Endothelial cell of umbilical vein (primary cell): ENCODE measurements at regions not wholly inside any gene's neighbourhood (a gene's known extent, or its start where the extent isn't known, plus 50 kb on each side); places are given as distances from the start of the nearest gene placed in this dataset.
A peak's percentile ranks its signal among the peaks of the same experiment; 100 is the strongest.

Source experiments
- BruUV-seq: library from RNA; stranded (reverse); fragments of 400-500 nt; replicated peaks from 2 replicates; lab custom pipeline; 2021; lab: Mats Ljungman, UMichigan
- CTCF ChIA-PET: fragments of 300-600, 350-600 bp; sonication (Branson Sonifier 250); formaldehyde crosslinking; loops from one replicate; lab custom pipeline; 2021; ENCODE audit warnings: antibody characterized with exemption, inconsistent platforms; lab: Charles Lee
- POLR2A ChIA-PET: fragments of 300-600, 350-600 bp; sonication (Branson Sonifier 250); formaldehyde crosslinking; loops from one replicate; lab custom pipeline; 2021; ENCODE audit warnings: antibody characterized with exemption, inconsistent platforms; lab: Charles Lee
- DNase-seq: peaks from one replicate; pipeline ENCODE4 v3.0.0-alpha.2; 2011; ENCODE audit warnings: low read depth, low spot score
- FAIRE-seq: peaks from 2 replicates; lab custom pipeline; 2011; peaks lifted over from hg19 to GRCh38; lab: Jason Lieb, UNC
- H2AFZ ChIP-seq: 2 replicates; pipeline ENCODE4 v1.6.0; 2012; ENCODE audit warnings: low read depth, low read length, control low read depth, inconsistent platforms
- H3K27ac ChIP-seq: 2 replicates; pipeline ENCODE4 v1.5.1; 2011; ENCODE audit warnings: low read depth, mild to moderate bottlenecking, control low read depth, low read length, moderate library complexity; ENCODE audit not compliant: insufficient read depth
- H3K27me3 ChIP-seq, 2 experiments: 2 replicates each; pipeline versions ENCODE4 v1.6.0 to v1.6.1; 2011; ENCODE audit warnings: low read length in 2 of 2, mixed read lengths in 1 of 2; ENCODE audit not compliant: control insufficient read depth in 2 of 2, insufficient read depth in 2 of 2
- H3K36me3 ChIP-seq, 2 experiments: 2 replicates in 1 of 2; 3 replicates in 1 of 2; pipeline ENCODE4 v1.5.1; 2011; ENCODE audit warnings: low read length in 2 of 2, mild to moderate bottlenecking in 1 of 2, moderate library complexity in 1 of 2; ENCODE audit not compliant: control insufficient read depth in 2 of 2, insufficient read depth in 2 of 2; ENCODE audit errors: extremely low read depth in 1 of 2
- H3K4me1 ChIP-seq: 3 replicates; pipeline ENCODE4 v1.5.1; 2011; ENCODE audit warnings: mild to moderate bottlenecking, low read length; ENCODE audit not compliant: control insufficient read depth, insufficient read depth; ENCODE audit errors: extremely low read depth
- H3K4me2 ChIP-seq: 2 replicates; pipeline ENCODE4 v1.6.1; 2011; ENCODE audit warnings: low read length, control low read depth, mixed read lengths; ENCODE audit not compliant: insufficient read depth
- H3K4me3 ChIP-seq, 3 experiments: fragments of 200-600 bp in 1 of 3; sonication (generic), shearing (Covaris generic) in 1 of 3; replicated peaks in 1 of 3; 2 replicates each; pipeline ENCODE4 v1.5.1; 2011 to 2016; ENCODE audit warnings: control low read depth in 3 of 3, low read length in 3 of 3, mild to moderate bottlenecking in 2 of 3, inconsistent platforms in 1 of 3, low read depth in 1 of 3, moderate library complexity in 1 of 3; ENCODE audit not compliant: insufficient read depth in 1 of 3
- H3K79me2 ChIP-seq: 2 replicates; pipeline ENCODE4 v1.6.0; 2012; ENCODE audit warnings: low read length, inconsistent platforms; ENCODE audit not compliant: control insufficient read depth, insufficient read depth
- H3K9ac ChIP-seq: replicated peaks from 2 replicates; pipeline ENCODE3; 2011; ENCODE audit warnings: low read length, control low read depth; ENCODE audit not compliant: insufficient read depth; ENCODE audit errors: extremely low read depth
- H3K9me1 ChIP-seq: replicated peaks from 3 replicates; pipeline ENCODE4 v1.6.0; 2011; ENCODE audit warnings: mild to moderate bottlenecking, low read length; ENCODE audit not compliant: control insufficient read depth, insufficient read depth; ENCODE audit errors: extremely low read depth
- H3K9me3 ChIP-seq: replicated peaks from 2 replicates; pipeline ENCODE4 v1.5.1; 2012; ENCODE audit warnings: low read length, inconsistent platforms; ENCODE audit not compliant: control insufficient read depth, insufficient read depth
- H4K20me1 ChIP-seq: replicated peaks from 2 replicates; pipeline ENCODE3; 2011; ENCODE audit warnings: mild to moderate bottlenecking, low read length; ENCODE audit not compliant: control insufficient read depth, insufficient read depth; ENCODE audit errors: extremely low read depth
- EZH2 ChIP-seq: IDR thresholded peaks from 2 replicates; pipeline ENCODE4 v1.6.1; 2012; ENCODE audit warnings: borderline replicate concordance, low read depth, mild to moderate bottlenecking, moderate library complexity, low read length, inconsistent platforms; ENCODE audit not compliant: severe bottlenecking
- FOS ChIP-seq: IDR thresholded peaks from 2 replicates; pipeline ENCODE4 v1.6.1; 2011; ENCODE audit warnings: mild to moderate bottlenecking, low read length, moderate library complexity, borderline replicate concordance; ENCODE audit not compliant: insufficient read depth
- GATA2 ChIP-seq: IDR thresholded peaks from 2 replicates; pipeline ENCODE4 v1.7.0; 2011; ENCODE audit warnings: low read depth, mild to moderate bottlenecking, moderate library complexity, mixed read lengths, low read length; ENCODE audit not compliant: insufficient read length, insufficient read depth
- JUN ChIP-seq: IDR thresholded peaks from 2 replicates; pipeline ENCODE4 v1.6.1; 2011; ENCODE audit warnings: borderline replicate concordance, low read depth; ENCODE audit not compliant: insufficient read length, insufficient read depth
- MYC ChIP-seq: IDR thresholded peaks from one replicate; pipeline ENCODE4 v1.6.1; 2011; ENCODE audit warnings: mild to moderate bottlenecking, low read depth, low read length
- POLR2A ChIP-seq: IDR thresholded peaks from 2 replicates; pipeline ENCODE4 v1.6.1; 2012; ENCODE audit warnings: low read depth, mild to moderate bottlenecking, control low read depth, low read length
- POLR2AphosphoS5 ChIP-seq: IDR thresholded peaks from 2 replicates; pipeline ENCODE4 v1.6.1; 2012; ENCODE audit warnings: low read depth, mild to moderate bottlenecking, control low read depth, low read length, moderate library complexity; ENCODE audit not compliant: insufficient read depth
- dilution Hi-C: fragments of 300-500 bp; cut with MboI; formaldehyde crosslinking; loops from one replicate; pipeline ENCODE4 v1.15.0; 2019; ENCODE audit warnings: low sequenced_read_pairs; ENCODE audit not compliant: extremely low pct_ligation_motif_present
- intact Hi-C: fragments of 100-400 bp; cut with micrococcal nuclease; formaldehyde crosslinking; loops from one replicate; pipeline ENCODE4 v1.10.0; 2022
- TF ChIP-seq, protein P1 (sequence below): IDR thresholded peaks from 2 replicates; pipeline ENCODE4 v1.6.1; 2011; ENCODE audit not compliant: insufficient read depth, insufficient read length
- TF ChIP-seq, protein P2 (sequence below), 2 donors: IDR thresholded peaks; 1 replicate in 1 of 2; 2 replicates in 1 of 2; pipeline ENCODE4 v1.5.1; 2011; ENCODE audit warnings: low read length in 2 of 2, mild to moderate bottlenecking in 2 of 2, moderate library complexity in 2 of 2, control low read depth in 1 of 2, inconsistent platforms in 1 of 2, low read depth in 1 of 2; ENCODE audit not compliant: insufficient read depth in 1 of 2; ENCODE audit errors: extremely low read depth in 1 of 2

DNA sequence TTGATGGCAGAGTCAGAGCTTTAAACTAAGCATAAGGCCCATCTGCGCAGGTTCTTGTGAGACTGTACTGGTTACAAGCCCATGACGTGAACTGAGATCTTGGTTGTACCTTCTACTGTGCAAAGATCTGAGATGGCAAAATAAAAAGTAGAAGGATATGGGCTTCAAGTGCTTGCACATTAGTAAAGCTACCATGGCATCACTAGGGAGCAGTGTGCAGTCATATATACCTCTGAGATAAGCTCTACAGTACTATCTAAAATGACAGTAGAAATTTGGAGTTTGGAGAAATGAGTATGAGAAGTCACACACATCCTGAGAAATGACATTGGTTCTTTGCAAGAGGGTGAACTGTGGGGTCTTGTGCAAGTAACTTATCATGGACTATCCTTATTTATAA, 408.2 kb upstream of the PRR16 start:
- ChIA-PET CTCF (interaction anchor here (0.5 to 1.7 kb wide), 12 partner anchors 103 to 1894 kb away, joined by 3 to 20 read pairs (median 4); no protein-coding TSS in a partner anchor), POLR2A (no interaction called here)
- Histone ChIP-seq H3K4me2 (no peak overlapping the region), H3K79me2 (no peaks in the 10 kb centered on the region), H3K9me3 (no peaks in the 10 kb centered on the region), H3K4me3 (no peak overlapping the region), H4K20me1 (no peaks in the 10 kb centered on the region), H3K27ac (no peak overlapping the region), H3K9me1 (no peaks in the 10 kb centered on the region), H3K36me3 (no peaks in the 10 kb centered on the region), H3K27me3 (no peaks in the 10 kb centered on the region), H3K9ac (no peak overlapping the region), H2AFZ (no peak overlapping the region), H3K4me1 (no peaks in the 10 kb centered on the region)
- BruUV-seq: no TSS peak
- FAIRE-seq: no peak
- dilution Hi-C loops (no loop called here), intact Hi-C loops (no loop called here)
- no peak for TF ChIP-seq GATA2
- TF ChIP-seq, protein P1, sequence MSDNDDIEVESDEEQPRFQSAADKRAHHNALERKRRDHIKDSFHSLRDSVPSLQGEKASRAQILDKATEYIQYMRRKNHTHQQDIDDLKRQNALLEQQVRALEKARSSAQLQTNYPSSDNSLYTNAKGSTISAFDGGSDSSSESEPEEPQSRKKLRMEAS: no peak
- TF ChIP-seq POLR2A: no peak
- no peak for TF ChIP-seq JUN
- TF ChIP-seq POLR2AphosphoS5: no peak
- TF ChIP-seq MYC: no peak
- TF ChIP-seq FOS: no peak
- TF ChIP-seq, protein P2, sequence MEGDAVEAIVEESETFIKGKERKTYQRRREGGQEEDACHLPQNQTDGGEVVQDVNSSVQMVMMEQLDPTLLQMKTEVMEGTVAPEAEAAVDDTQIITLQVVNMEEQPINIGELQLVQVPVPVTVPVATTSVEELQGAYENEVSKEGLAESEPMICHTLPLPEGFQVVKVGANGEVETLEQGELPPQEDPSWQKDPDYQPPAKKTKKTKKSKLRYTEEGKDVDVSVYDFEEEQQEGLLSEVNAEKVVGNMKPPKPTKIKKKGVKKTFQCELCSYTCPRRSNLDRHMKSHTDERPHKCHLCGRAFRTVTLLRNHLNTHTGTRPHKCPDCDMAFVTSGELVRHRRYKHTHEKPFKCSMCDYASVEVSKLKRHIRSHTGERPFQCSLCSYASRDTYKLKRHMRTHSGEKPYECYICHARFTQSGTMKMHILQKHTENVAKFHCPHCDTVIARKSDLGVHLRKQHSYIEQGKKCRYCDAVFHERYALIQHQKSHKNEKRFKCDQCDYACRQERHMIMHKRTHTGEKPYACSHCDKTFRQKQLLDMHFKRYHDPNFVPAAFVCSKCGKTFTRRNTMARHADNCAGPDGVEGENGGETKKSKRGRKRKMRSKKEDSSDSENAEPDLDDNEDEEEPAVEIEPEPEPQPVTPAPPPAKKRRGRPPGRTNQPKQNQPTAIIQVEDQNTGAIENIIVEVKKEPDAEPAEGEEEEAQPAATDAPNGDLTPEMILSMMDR (IDR thresholded peaks at IDR 0.05; ENCODE audit: extremely low read depth in 1 of 2, insufficient read depth in 1 of 2, low read depth in 1 of 2, low read length in 2 of 2): no peak
- no peak for TF ChIP-seq EZH2
- peak; percentile 17 for DNase-seq
